H1 (cell line): ENCODE measurements at regions not wholly inside any gene's neighbourhood (a gene's known extent, or its start where the extent isn't known, plus 50 kb on each side); places are given as distances from the start of the nearest gene placed in this dataset.

ENCODE experiments used
- CTCF ChIA-PET: fragments of 300-600 bp; sonication (Branson Sonifier 250); formaldehyde crosslinking; loops from one replicate; lab custom pipeline; 2021; ENCODE audit not compliant: partially characterized antibody; lab: Charles Lee
- POLR2A ChIA-PET: fragments of 300-600 bp; sonication (Branson Sonifier 250); formaldehyde crosslinking; loops from one replicate; lab custom pipeline; 2021; ENCODE audit warnings: inconsistent platforms; ENCODE audit not compliant: partially characterized antibody; lab: Charles Lee
- DNase-seq, 2 experiments: peaks; one replicate each; pipeline versions ENCODE4 v3.0.0 to v3.0.0-alpha.2; 2010 to 2022; ENCODE audit warnings: low spot score in 2 of 2, low read depth in 1 of 2, mixed read lengths in 1 of 2
- FAIRE-seq: peaks from 2 replicates; lab custom pipeline; 2011; peaks lifted over from hg19 to GRCh38; lab: Jason Lieb, UNC
- H2AFZ ChIP-seq: 2 replicates; pipeline ENCODE4 v1.8.1; 2012; ENCODE audit warnings: low read length, inconsistent platforms
- H2AK5ac ChIP-seq: 2 replicates; pipeline ENCODE4 v1.6.1; 2013; ENCODE audit warnings: low read depth, low read length
- H2BK120ac ChIP-seq: replicated peaks from 2 replicates; pipeline ENCODE3; 2013; ENCODE audit warnings: low read depth, low read length, inconsistent platforms
- H2BK12ac ChIP-seq: 2 replicates; pipeline ENCODE4 v1.6.1; 2013; ENCODE audit warnings: low read depth, low read length
- H2BK15ac ChIP-seq: 2 replicates; pipeline ENCODE4 v1.6.1; 2013; ENCODE audit warnings: low read length
- H2BK20ac ChIP-seq: 2 replicates; pipeline ENCODE4 v1.6.1; 2013; ENCODE audit warnings: low read length
- H2BK5ac ChIP-seq: 2 replicates; pipeline ENCODE4 v1.6.1; 2013; ENCODE audit warnings: low read depth, low read length
- H3K14ac ChIP-seq: 2 replicates; pipeline ENCODE4 v1.6.1; 2013; ENCODE audit warnings: inconsistent platforms; ENCODE audit not compliant: insufficient read length
- H3K18ac ChIP-seq: 2 replicates; pipeline ENCODE4 v1.6.1; 2013; ENCODE audit warnings: low read length; ENCODE audit errors: extremely low read depth
- H3K23ac ChIP-seq: 2 replicates; pipeline ENCODE4 v1.6.1; 2013; ENCODE audit warnings: inconsistent platforms; ENCODE audit not compliant: insufficient read length
- H3K23me2 ChIP-seq: 2 replicates; pipeline ENCODE4 v1.6.1; 2013; ENCODE audit warnings: low read depth, low read length
- H3K27ac ChIP-seq: 2 replicates; pipeline ENCODE4 v1.6.1; 2011; ENCODE audit warnings: low read depth, low read length, inconsistent platforms
- H3K27me3 ChIP-seq, 4 experiments: replicated peaks in 1 of 4; 1 replicate in 1 of 4; 2 replicates in 3 of 4; pipeline versions ENCODE4 v1.6.1 to v1.8.1; 2011 to 2013; ENCODE audit warnings: low read length in 3 of 4, mild to moderate bottlenecking in 3 of 4, inconsistent platforms in 2 of 4, mixed read lengths in 2 of 4, moderate library complexity in 1 of 4; ENCODE audit not compliant: control insufficient read depth in 3 of 4, insufficient read depth in 3 of 4; ENCODE audit errors: extremely low read depth in 1 of 4
- H3K36me3 ChIP-seq, 4 experiments: 2 replicates each; pipeline versions ENCODE4 v1.6.1 to v1.8.1; 2011 to 2013; ENCODE audit warnings: mild to moderate bottlenecking in 4 of 4, low read length in 3 of 4, moderate library complexity in 2 of 4, control low read depth in 1 of 4, inconsistent platforms in 1 of 4; ENCODE audit not compliant: insufficient read depth in 4 of 4, control insufficient read depth in 2 of 4
- H3K4ac ChIP-seq: replicated peaks from 2 replicates; pipeline ENCODE3; 2013; ENCODE audit warnings: low read length, low read depth, mixed read lengths, inconsistent platforms; ENCODE audit not compliant: insufficient read length
- H3K4me1 ChIP-seq, 4 experiments: replicated peaks in 1 of 4; 1 replicate in 1 of 4; 2 replicates in 3 of 4; pipeline versions ENCODE4 v1.6.1 to v1.8.1; 2011 to 2013; ENCODE audit warnings: low read length in 3 of 4, inconsistent platforms in 2 of 4, mixed read lengths in 1 of 4; ENCODE audit not compliant: insufficient read depth in 4 of 4, control insufficient read depth in 3 of 4
- H3K4me2 ChIP-seq, 2 experiments: 2 replicates each; pipeline versions ENCODE4 v1.6.1 to v1.8.1; 2011 to 2013; ENCODE audit warnings: low read depth in 2 of 2, low read length in 2 of 2, control low read depth in 1 of 2, inconsistent platforms in 1 of 2, mild to moderate bottlenecking in 1 of 2; ENCODE audit not compliant: insufficient read depth in 1 of 2
- H3K4me3 ChIP-seq, 4 experiments: fragments of 200-600, 300-600 bp in 1 of 4; sonication (generic), shearing (Covaris generic), sonication (Bioruptor Twin) in 1 of 4; 2 replicates each; pipeline versions ENCODE4 v1.5.1 to v1.8.1; 2011 to 2016; ENCODE audit warnings: low read length in 4 of 4, low read depth in 3 of 4, control low read depth in 2 of 4, inconsistent platforms in 2 of 4, mild to moderate bottlenecking in 2 of 4, mixed read lengths in 1 of 4, moderate library complexity in 1 of 4; ENCODE audit not compliant: insufficient read depth in 2 of 4; ENCODE audit errors: extremely low read depth in 1 of 4
- H3K56ac ChIP-seq: replicated peaks from 2 replicates; pipeline ENCODE3; 2013; ENCODE audit warnings: low read depth, mild to moderate bottlenecking, mixed read lengths, low read length, inconsistent platforms; ENCODE audit not compliant: insufficient read length
- H3K79me1 ChIP-seq: 2 replicates; pipeline ENCODE4 v1.6.1; 2013; ENCODE audit warnings: low read depth, low read length, control low read depth
- H3K79me2 ChIP-seq, 2 experiments: 2 replicates each; pipeline versions ENCODE4 v1.6.1 to v1.8.1; 2012 to 2013; ENCODE audit warnings: low read length in 2 of 2, mild to moderate bottlenecking in 2 of 2, inconsistent platforms in 1 of 2; ENCODE audit not compliant: insufficient read depth in 2 of 2, control insufficient read depth in 1 of 2
- H3K9ac ChIP-seq, 4 experiments: replicated peaks in 1 of 4; 1 replicate in 1 of 4; 2 replicates in 3 of 4; pipeline versions ENCODE4 v1.6.1 to v1.8.1; 2011 to 2013; ENCODE audit warnings: low read depth in 3 of 4, low read length in 3 of 4, control low read depth in 2 of 4, mild to moderate bottlenecking in 2 of 4, moderate library complexity in 2 of 4, inconsistent platforms in 1 of 4; ENCODE audit errors: extremely low read depth in 1 of 4
- H3K9me3 ChIP-seq, 2 experiments: 2 replicates each; pipeline versions ENCODE4 v1.6.1 to v1.8.1; 2012 to 2013; ENCODE audit warnings: mild to moderate bottlenecking in 2 of 2, moderate library complexity in 2 of 2, control low read depth in 1 of 2, inconsistent platforms in 1 of 2, low read depth in 1 of 2, low read length in 1 of 2, mixed read lengths in 1 of 2; ENCODE audit not compliant: insufficient read depth in 2 of 2
- H4K20me1 ChIP-seq, 2 experiments: replicated peaks in 1 of 2; 2 replicates each; pipeline versions ENCODE3 to v1.8.1; 2011 to 2013; ENCODE audit warnings: inconsistent platforms in 2 of 2, low read length in 2 of 2, mild to moderate bottlenecking in 1 of 2; ENCODE audit not compliant: insufficient read depth in 2 of 2, control insufficient read depth in 1 of 2
- H4K5ac ChIP-seq: 2 replicates; pipeline ENCODE4 v1.6.1; 2013; ENCODE audit warnings: low read length, low read depth, mixed read lengths, inconsistent platforms; ENCODE audit not compliant: insufficient read length
- H4K8ac ChIP-seq: 2 replicates; pipeline ENCODE4 v1.8.0; 2013; ENCODE audit warnings: mild to moderate bottlenecking, moderate library complexity, low read length, inconsistent platforms; ENCODE audit not compliant: insufficient read depth; ENCODE audit errors: extremely low read depth
- H4K91ac ChIP-seq: replicated peaks from 2 replicates; pipeline ENCODE3; 2013; ENCODE audit warnings: low read length, mixed read lengths, inconsistent platforms; ENCODE audit not compliant: insufficient read length
- CHD2 ChIP-seq: IDR thresholded peaks from 2 replicates; pipeline ENCODE4 v1.6.1; 2012; ENCODE audit warnings: low read length, improper control_type of control experiment
- JUN ChIP-seq: IDR thresholded peaks from 2 replicates; pipeline ENCODE4 v1.6.1; 2011; ENCODE audit warnings: low read depth, mild to moderate bottlenecking, improper control_type of control experiment, low read length
- POLR2AphosphoS5 ChIP-seq: IDR thresholded peaks from 2 replicates; pipeline ENCODE4 v1.6.1; 2011; ENCODE audit warnings: low read depth, low read length
- WGBS, 2 experiments: shearing (Covaris generic) in 1 of 2; methylation state at CpG; one replicate each; pipeline versions ENCODE4 v1.1.6 to v1.1.7; 2013 to 2015; ENCODE audit warnings: low lambda C conversion rate in 2 of 2, mixed read lengths in 2 of 2, inconsistent platforms in 1 of 2, low coverage in 1 of 2, missing lambda C conversion rate in 1 of 2; ENCODE audit not compliant: insufficient replicate concordance in 2 of 2, insufficient coverage in 1 of 2, insufficient read length in 1 of 2; ENCODE audit errors: extremely low coverage in 1 of 2, missing lambda C conversion rate in 1 of 2; 5-methylcytosine and 5-hydroxymethylcytosine counted together

DNA sequence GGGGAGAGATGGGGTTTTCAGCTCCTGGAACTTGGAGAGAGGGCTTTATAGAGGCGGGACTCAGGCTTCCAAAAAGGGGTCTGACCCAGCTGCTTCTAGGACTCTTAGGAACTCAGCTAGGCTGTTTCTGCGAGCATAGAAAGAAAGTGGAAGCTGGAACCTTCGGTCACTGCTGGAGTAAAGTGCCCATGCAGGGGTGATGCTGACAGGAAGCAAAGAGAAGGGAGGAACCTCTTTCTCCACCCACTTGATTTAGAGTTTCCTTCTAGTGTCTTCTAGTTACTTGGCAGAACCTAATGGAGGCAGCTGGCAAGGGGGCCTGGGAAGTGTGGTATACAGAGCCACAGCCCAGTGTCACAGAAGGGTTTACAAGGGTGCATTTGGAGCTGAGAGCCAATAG, 283.6 kb downstream of the QKI start:
- H3K4ac ChIP-seq = no peak overlapping the region
- H3K56ac ChIP-seq = no peak overlapping the region
- no peaks in the 10 kb centered on the region for H3K36me3 ChIP-seq
- no peak overlapping the region for H3K27ac ChIP-seq
- FAIRE-seq (no peak), DNase-seq (no peak)
- ChIA-PET CTCF (no interaction called here), POLR2A (no interaction called here)
- H3K4me1 ChIP-seq = no peaks in the 10 kb centered on the region
- H3K4me2 ChIP-seq = no peak overlapping the region
- H3K9me3 ChIP-seq = no peaks in the 10 kb centered on the region
- no peak overlapping the region for H2AFZ ChIP-seq
- H2BK12ac ChIP-seq = no peak overlapping the region
- no peak overlapping the region for H4K5ac ChIP-seq
- H2AK5ac ChIP-seq = no peak overlapping the region
- H4K91ac ChIP-seq = no peak overlapping the region
- no peaks in the 10 kb centered on the region for H3K27me3 ChIP-seq
- H3K79me2 ChIP-seq = no peaks in the 10 kb centered on the region
- H3K23ac ChIP-seq = no peak overlapping the region
- no peak overlapping the region for H2BK20ac ChIP-seq
- no peak overlapping the region for H3K4me3 ChIP-seq
- H4K8ac ChIP-seq = no peak overlapping the region
- H2BK120ac ChIP-seq = no peak overlapping the region
- H3K18ac ChIP-seq = no peak overlapping the region
- no peak overlapping the region for H3K9ac ChIP-seq
- no peak overlapping the region for H2BK15ac ChIP-seq
- H3K14ac ChIP-seq = no peak overlapping the region
- H3K23me2 ChIP-seq = no peaks in the 10 kb centered on the region
- WGBS, 2 experiments = 100% methylated on average over 3 of the region's 3 CpGs; no CpG with 5 or more reads in 1 of the 2 experiments
- no peaks in the 10 kb centered on the region for H3K79me1 ChIP-seq
- no peak overlapping the region for H2BK5ac ChIP-seq
- H4K20me1 ChIP-seq = no peaks in the 10 kb centered on the region
- TF ChIP-seq CHD2 = no peak
- TF ChIP-seq POLR2AphosphoS5 = no peak
- no peak for TF ChIP-seq JUN
